Testis (tissue), 2 donors: ENCODE measurements at regions not wholly inside any gene's neighbourhood (a gene's known extent, or its start where the extent isn't known, plus 50 kb on each side); places are given as distances from the start of the nearest gene placed in this dataset.

Source experiments
- POLR2A ChIP-seq: fragments of 450-650 bp; IDR thresholded peaks from one replicate; pipeline ENCODE4 v1.6.1; 2017; ENCODE audit warnings: antibody characterized with exemption, mild to moderate bottlenecking, moderate library complexity
- TF ChIP-seq, protein P1 (sequence below), 3 experiments: fragments of 450-650 bp in 2 of 3; fragments of 200-600 bp in 1 of 3; sonication (generic) in 1 of 3; IDR thresholded peaks; one replicate each; pipeline ENCODE4 v1.5.1; 2016 to 2019; ENCODE audit warnings: antibody characterized with exemption in 3 of 3, mild to moderate bottlenecking in 2 of 3, moderate library complexity in 1 of 3

DNA sequence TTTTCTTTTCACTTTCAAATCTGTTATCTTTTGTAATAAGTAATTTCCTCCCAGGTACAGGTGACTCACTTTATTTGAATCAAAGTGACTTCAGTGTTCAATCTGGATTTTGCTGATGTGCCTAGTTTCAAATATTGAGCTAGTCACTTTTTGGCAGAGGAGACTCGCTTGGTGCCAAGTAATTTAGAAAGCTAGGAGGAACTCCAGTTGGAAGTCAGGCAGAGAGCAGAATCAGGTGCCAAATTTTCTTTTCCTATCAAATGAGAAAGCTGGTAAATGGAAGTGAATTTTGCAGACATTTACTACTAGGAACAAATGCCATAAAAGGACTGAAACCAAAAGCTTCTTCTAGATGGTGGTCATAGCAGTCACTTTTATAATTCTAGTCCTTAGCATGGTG, 656.0 kb upstream of the KIF2B start:
- TF ChIP-seq, protein P1, sequence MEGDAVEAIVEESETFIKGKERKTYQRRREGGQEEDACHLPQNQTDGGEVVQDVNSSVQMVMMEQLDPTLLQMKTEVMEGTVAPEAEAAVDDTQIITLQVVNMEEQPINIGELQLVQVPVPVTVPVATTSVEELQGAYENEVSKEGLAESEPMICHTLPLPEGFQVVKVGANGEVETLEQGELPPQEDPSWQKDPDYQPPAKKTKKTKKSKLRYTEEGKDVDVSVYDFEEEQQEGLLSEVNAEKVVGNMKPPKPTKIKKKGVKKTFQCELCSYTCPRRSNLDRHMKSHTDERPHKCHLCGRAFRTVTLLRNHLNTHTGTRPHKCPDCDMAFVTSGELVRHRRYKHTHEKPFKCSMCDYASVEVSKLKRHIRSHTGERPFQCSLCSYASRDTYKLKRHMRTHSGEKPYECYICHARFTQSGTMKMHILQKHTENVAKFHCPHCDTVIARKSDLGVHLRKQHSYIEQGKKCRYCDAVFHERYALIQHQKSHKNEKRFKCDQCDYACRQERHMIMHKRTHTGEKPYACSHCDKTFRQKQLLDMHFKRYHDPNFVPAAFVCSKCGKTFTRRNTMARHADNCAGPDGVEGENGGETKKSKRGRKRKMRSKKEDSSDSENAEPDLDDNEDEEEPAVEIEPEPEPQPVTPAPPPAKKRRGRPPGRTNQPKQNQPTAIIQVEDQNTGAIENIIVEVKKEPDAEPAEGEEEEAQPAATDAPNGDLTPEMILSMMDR (IDR thresholded peaks at IDR 0.05), result no peak
- TF ChIP-seq POLR2A, result no peak
